ENCODE measurements at regions not wholly inside any gene's neighbourhood (a gene's known extent, or its start where the extent isn't known, plus 50 kb on each side); places are given as distances from the start of the nearest gene placed in this dataset.
"Not testable (repeated sequence)": the region's sequence is repeated elsewhere in the genome, so short reads cannot be mapped to it uniquely, and the experiment has no call there.

- no peak overlapping the region for H3K27ac ChIP-seq
- intact Hi-C loops (cut with DNase I) = no loop called here
- DNase-seq = no peak
- TF ChIP-seq POLR2A (IDR thresholded peaks at IDR 0.05) (no peak), EP300 (IDR thresholded peaks at IDR 0.05) (no peak)
- TF ChIP-seq, protein P1, sequence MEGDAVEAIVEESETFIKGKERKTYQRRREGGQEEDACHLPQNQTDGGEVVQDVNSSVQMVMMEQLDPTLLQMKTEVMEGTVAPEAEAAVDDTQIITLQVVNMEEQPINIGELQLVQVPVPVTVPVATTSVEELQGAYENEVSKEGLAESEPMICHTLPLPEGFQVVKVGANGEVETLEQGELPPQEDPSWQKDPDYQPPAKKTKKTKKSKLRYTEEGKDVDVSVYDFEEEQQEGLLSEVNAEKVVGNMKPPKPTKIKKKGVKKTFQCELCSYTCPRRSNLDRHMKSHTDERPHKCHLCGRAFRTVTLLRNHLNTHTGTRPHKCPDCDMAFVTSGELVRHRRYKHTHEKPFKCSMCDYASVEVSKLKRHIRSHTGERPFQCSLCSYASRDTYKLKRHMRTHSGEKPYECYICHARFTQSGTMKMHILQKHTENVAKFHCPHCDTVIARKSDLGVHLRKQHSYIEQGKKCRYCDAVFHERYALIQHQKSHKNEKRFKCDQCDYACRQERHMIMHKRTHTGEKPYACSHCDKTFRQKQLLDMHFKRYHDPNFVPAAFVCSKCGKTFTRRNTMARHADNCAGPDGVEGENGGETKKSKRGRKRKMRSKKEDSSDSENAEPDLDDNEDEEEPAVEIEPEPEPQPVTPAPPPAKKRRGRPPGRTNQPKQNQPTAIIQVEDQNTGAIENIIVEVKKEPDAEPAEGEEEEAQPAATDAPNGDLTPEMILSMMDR (IDR thresholded peaks at IDR 0.05) = no peak
- no peaks in the 10 kb centered on the region for H3K36me3 ChIP-seq
- H3K9me3 ChIP-seq = no peaks in the 10 kb centered on the region
- WGBS, 3 donors = 38 to 47% (median 42%) methylated on average over 1 of the region's 1 CpG
- H3K4me1 ChIP-seq (ENCODE audit: insufficient read depth) = no peaks in the 10 kb centered on the region
- H3K27me3 ChIP-seq = no peaks in the 10 kb centered on the region
- H3K4me3 ChIP-seq = no peak overlapping the region
Measured at GRCh38 chr2:18045230-18045629, 166.8 kb downstream of the KCNS3 start.

GRCh38 chr2:18017381-18017780 lies 138.9 kb downstream of the KCNS3 start:
- H3K27me3 ChIP-seq; H3K9me3 ChIP-seq; H3K27ac ChIP-seq; H3K4me3 ChIP-seq; DNase-seq; H3K36me3 ChIP-seq; H3K4me1 ChIP-seq (ENCODE audit: insufficient read depth); intact Hi-C loops (cut with DNase I): not testable (repeated sequence)
- 75 to 86% (median 79%) methylated on average over 16 of the region's 16 CpGs for WGBS, 3 donors

GRCh38 chr2:18009891-18010290 lies 131.4 kb downstream of the KCNS3 start:
- H3K4me3 ChIP-seq = no peak overlapping the region
- H3K36me3 ChIP-seq = no peaks in the 10 kb centered on the region
- DNase-seq = no peak
- intact Hi-C loops (cut with DNase I) = no loop called here
- H3K27me3 ChIP-seq = no peaks in the 10 kb centered on the region
- no peak overlapping the region for H3K27ac ChIP-seq
- TF ChIP-seq, protein P1 (IDR thresholded peaks at IDR 0.05) = no peak
- no peak for TF ChIP-seq EP300 (IDR thresholded peaks at IDR 0.05)
- TF ChIP-seq POLR2A (IDR thresholded peaks at IDR 0.05) = no peak
- H3K9me3 ChIP-seq = no peaks in the 10 kb centered on the region
- 52 to 66% (median 55%) methylated on average over 3 of the region's 3 CpGs for WGBS, 3 donors
- no peaks in the 10 kb centered on the region for H3K4me1 ChIP-seq (ENCODE audit: insufficient read depth)

DNA sequence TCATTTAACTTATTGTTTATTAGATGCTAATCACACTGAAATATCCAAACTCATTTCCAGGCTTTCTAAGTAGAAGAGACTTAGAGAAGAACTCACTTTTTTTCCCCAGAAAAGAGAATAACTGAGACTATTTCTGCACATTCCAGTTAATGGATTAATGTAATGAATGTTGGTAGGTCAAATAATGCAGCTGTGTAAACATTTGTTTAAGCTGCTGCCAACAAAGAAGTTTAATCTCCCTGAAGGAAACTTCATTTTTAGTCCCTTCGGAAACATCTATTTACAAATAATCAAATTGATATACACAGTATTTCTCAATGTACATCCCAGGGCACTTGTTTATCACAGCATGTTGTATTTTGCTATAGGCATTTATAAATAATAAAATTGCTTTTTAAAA lies 126.9 kb downstream of the KCNS3 start:
- no peak for DNase-seq
- no peak overlapping the region for H3K4me3 ChIP-seq
- no peaks in the 10 kb centered on the region for H3K9me3 ChIP-seq
- no peaks in the 10 kb centered on the region for H3K36me3 ChIP-seq
- WGBS, 3 donors = 5 to 16% (median 14%) methylated on average over 1 of the region's 1 CpG
- TF ChIP-seq EP300 (IDR thresholded peaks at IDR 0.05) (no peak), POLR2A (IDR thresholded peaks at IDR 0.05) (no peak)
- TF ChIP-seq, protein P1 (IDR thresholded peaks at IDR 0.05) = no peak
- no peaks in the 10 kb centered on the region for H3K27me3 ChIP-seq
- intact Hi-C loops (cut with DNase I) = no loop called here
- no peak overlapping the region for H3K27ac ChIP-seq
- H3K4me1 ChIP-seq (ENCODE audit: insufficient read depth) = no peaks in the 10 kb centered on the region

DNA sequence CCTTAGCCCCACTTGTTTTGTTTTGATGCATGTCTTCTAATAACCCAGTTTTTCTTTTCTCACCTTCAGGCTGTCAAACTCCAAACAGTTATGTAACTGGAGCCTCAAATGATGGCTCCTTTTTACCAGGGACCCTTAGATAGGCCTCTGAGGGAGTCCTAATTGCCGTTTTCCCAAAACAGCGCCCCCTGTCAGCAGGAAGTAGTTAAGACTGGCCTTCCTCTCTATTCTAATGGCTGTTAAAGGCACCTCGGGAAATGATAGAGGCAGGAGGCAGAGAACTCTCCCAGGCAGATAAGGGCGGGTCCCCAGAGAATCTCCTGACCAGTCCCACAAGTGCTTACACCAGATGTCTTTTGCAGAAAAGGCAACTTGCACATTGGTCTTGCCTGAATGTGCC lies 123.2 kb downstream of the KCNS3 start:
- intact Hi-C loops (cut with DNase I) = no loop called here
- no peaks in the 10 kb centered on the region for H3K4me1 ChIP-seq (ENCODE audit: insufficient read depth)
- no peak for DNase-seq
- H3K27me3 ChIP-seq = no peaks in the 10 kb centered on the region
- TF ChIP-seq POLR2A (IDR thresholded peaks at IDR 0.05) = no peak
- TF ChIP-seq EP300 (IDR thresholded peaks at IDR 0.05) = no peak
- TF ChIP-seq, protein P1 (IDR thresholded peaks at IDR 0.05) = no peak
- WGBS, 3 donors = 64 to 67% (median 64%) methylated on average over 4 of the region's 4 CpGs
- no peak overlapping the region for H3K27ac ChIP-seq
- no peak overlapping the region for H3K4me3 ChIP-seq
- peaks cover 0 to 4% of the 10 kb centered on the region in 2 donors for H3K9me3 ChIP-seq
- no peaks in the 10 kb centered on the region for H3K36me3 ChIP-seq

Measured in ovary (tissue), 7 donors.